NCI-H446 treated with DMSO at 0.1 percent for 48 hours (cell line): ENCODE measurements at regions not wholly inside any gene's neighbourhood (a gene's known extent, or its start where the extent isn't known, plus 50 kb on each side); places are given as distances from the start of the nearest gene placed in this dataset.

Experiments used
- DNase-seq: peaks from one replicate; lab custom pipeline; 2025; lab: John Stamatoyannopoulos, UW

GRCh38 chr15:81865850-81866537 is 179.8 kb downstream of the MEX3B start:
- DNase-seq, result no peak

GRCh38 chr15:81863162-81863561 is 182.7 kb downstream of the MEX3B start:
- DNase-seq, result no peak

- DNase-seq, result no peak
Measured at GRCh38 chr15:81859737-81860516, 185.9 kb downstream of the MEX3B start.

GRCh38 chr15:81858586-81858985 is 187.2 kb downstream of the MEX3B start:
- DNase-seq, result no peak

GRCh38 chr15:81858136-81858535 is 187.7 kb downstream of the MEX3B start:
- no peak for DNase-seq

GRCh38 chr15:81856634-81857026 is 189.2 kb downstream of the MEX3B start:
- no peak for DNase-seq

- DNase-seq, result no peak
Measured at GRCh38 chr15:81856001-81856633, 189.7 kb downstream of the MEX3B start.

- no peak for DNase-seq
Measured at GRCh38 chr15:81853150-81853748, 192.6 kb downstream of the MEX3B start.

GRCh38 chr15:81852411-81853149 is 193.2 kb downstream of the MEX3B start:
- no peak for DNase-seq

- DNase-seq, result no peak
Measured at GRCh38 chr15:81851757-81852156, 194.1 kb downstream of the MEX3B start.

GRCh38 chr15:81851325-81851724 is 194.5 kb downstream of the MEX3B start:
- no peak for DNase-seq

GRCh38 chr15:81849289-81849688 is 196.5 kb downstream of the MEX3B start:
- DNase-seq, result no peak

- DNase-seq, result no peak
Measured at GRCh38 chr15:81848701-81849100, 197.1 kb downstream of the MEX3B start.

- no peak for DNase-seq
Measured at GRCh38 chr15:81843757-81844407, 201.9 kb downstream of the MEX3B start.

GRCh38 chr15:81843226-81843625 is 202.6 kb downstream of the MEX3B start:
- no peak for DNase-seq

- DNase-seq, result no peak
Measured at GRCh38 chr15:81839387-81839786, 206.4 kb downstream of the MEX3B start.

- no peak for DNase-seq
Measured at GRCh38 chr15:81835731-81836130, 210.1 kb downstream of the MEX3B start.

GRCh38 chr15:81830520-81830919 is 215.3 kb downstream of the MEX3B start:
- DNase-seq, result no peak

- no peak for DNase-seq
Measured at GRCh38 chr15:81829918-81830317, 215.9 kb downstream of the MEX3B start.

- DNase-seq, result no peak
Measured at GRCh38 chr15:81828135-81828534, 217.7 kb downstream of the MEX3B start.

GRCh38 chr15:81825136-81825535 is 220.7 kb downstream of the MEX3B start:
- no peak for DNase-seq
